Neural progenitor cell (in vitro differentiated cells): ENCODE measurements at regions not wholly inside any gene's neighbourhood (a gene's known extent, or its start where the extent isn't known, plus 50 kb on each side); places are given as distances from the start of the nearest gene placed in this dataset.

Experiments used
- CTCF ChIP-seq: fragments of 200-600 bp; sonication (generic); IDR thresholded peaks from 2 replicates; pipeline ENCODE4 v1.5.1; 2017; ENCODE audit warnings: antibody characterized with exemption, mild to moderate bottlenecking
- EZH2 ChIP-seq: fragments of 200-600 bp; sonication (generic); IDR thresholded peaks from 2 replicates; pipeline ENCODE4 v1.6.1; 2017; ENCODE audit warnings: antibody characterized with exemption, mild to moderate bottlenecking, moderate library complexity

GRCh38 chrX:964831-965416 lies 247.5 kb downstream of the CRLF2 start:
- TF ChIP-seq EZH2: no peak
- no peak for TF ChIP-seq CTCF
